Mesendoderm (in vitro differentiated cells): ENCODE measurements at regions not wholly inside any gene's neighbourhood (a gene's known extent, or its start where the extent isn't known, plus 50 kb on each side); places are given as distances from the start of the nearest gene placed in this dataset.

Experiments used
- DNase-seq: peaks from one replicate; pipeline ENCODE4 v3.0.0; 2013
- H2AK5ac ChIP-seq: 2 replicates; pipeline ENCODE4 v1.6.1; 2013; ENCODE audit warnings: low read length, inconsistent platforms
- H2BK120ac ChIP-seq: 2 replicates; pipeline ENCODE4 v1.6.1; 2013; ENCODE audit warnings: low read depth, mild to moderate bottlenecking, low read length, moderate library complexity, mixed read lengths
- H2BK15ac ChIP-seq: replicated peaks from 2 replicates; pipeline ENCODE4 v1.6.1; 2013; ENCODE audit warnings: low read depth, mild to moderate bottlenecking, moderate library complexity
- H2BK5ac ChIP-seq: 2 replicates; pipeline ENCODE4 v1.6.1; 2013; ENCODE audit warnings: low read length, inconsistent platforms
- H3K18ac ChIP-seq: 2 replicates; pipeline ENCODE4 v1.6.1; 2013; ENCODE audit warnings: mild to moderate bottlenecking, low read length, mixed read lengths
- H3K23ac ChIP-seq: one replicate; pipeline ENCODE4 v1.6.1; 2013; ENCODE audit warnings: low read length
- H3K27ac ChIP-seq: 2 replicates; pipeline ENCODE4 v1.5.1; 2013; ENCODE audit warnings: low read depth, mild to moderate bottlenecking, inconsistent platforms, low read length, moderate library complexity
- H3K27me3 ChIP-seq: 2 replicates; pipeline ENCODE4 v1.6.1; 2013; ENCODE audit warnings: low read length, control low read depth, mild to moderate bottlenecking, inconsistent platforms; ENCODE audit not compliant: insufficient read depth, poor library complexity
- H3K36me3 ChIP-seq: 2 replicates; pipeline ENCODE4 v1.6.1; 2013; ENCODE audit warnings: low read length, inconsistent platforms; ENCODE audit not compliant: control insufficient read depth, insufficient read depth
- H3K4ac ChIP-seq: one replicate; pipeline ENCODE4 v1.6.1; 2013; ENCODE audit warnings: low read depth, mild to moderate bottlenecking, low read length, moderate library complexity
- H3K4me1 ChIP-seq: 2 replicates; pipeline ENCODE4 v1.6.1; 2013; ENCODE audit warnings: low read depth, low read length, inconsistent platforms; ENCODE audit not compliant: control insufficient read depth
- H3K4me2 ChIP-seq: 2 replicates; pipeline ENCODE4 v1.6.1; 2013; ENCODE audit warnings: low read length
- H3K4me3 ChIP-seq: 2 replicates; pipeline ENCODE4 v1.5.1; 2013; ENCODE audit warnings: mild to moderate bottlenecking, low read length
- H3K56ac ChIP-seq: one replicate; pipeline ENCODE4 v1.6.1; 2013; ENCODE audit warnings: low read length
- H3K79me1 ChIP-seq: 2 replicates; pipeline ENCODE4 v1.6.1; 2013; ENCODE audit warnings: low read length, inconsistent platforms
- H3K79me2 ChIP-seq: 2 replicates; pipeline ENCODE4 v1.6.1; 2013; ENCODE audit warnings: mild to moderate bottlenecking, low read length; ENCODE audit not compliant: control insufficient read depth, insufficient read depth
- H3K9ac ChIP-seq: 2 replicates; pipeline ENCODE4 v1.6.1; 2013; ENCODE audit warnings: low read length, inconsistent platforms
- H4K5ac ChIP-seq: one replicate; pipeline ENCODE4 v1.6.1; 2013; ENCODE audit warnings: low read length
- H4K8ac ChIP-seq: one replicate; pipeline ENCODE4 v1.6.1; 2013; ENCODE audit warnings: low read depth, mild to moderate bottlenecking, control low read depth, low read length, moderate library complexity
- WGBS: extraction: QIAGEN DNeasy Blood & Tissue Kit; methylation state at CpG from one replicate; pipeline ENCODE4 v1.1.7; 2013; ENCODE audit warnings: low lambda C conversion rate, missing lambda C conversion rate; ENCODE audit not compliant: insufficient coverage; ENCODE audit errors: extremely low coverage; 5-methylcytosine and 5-hydroxymethylcytosine counted together

DNA sequence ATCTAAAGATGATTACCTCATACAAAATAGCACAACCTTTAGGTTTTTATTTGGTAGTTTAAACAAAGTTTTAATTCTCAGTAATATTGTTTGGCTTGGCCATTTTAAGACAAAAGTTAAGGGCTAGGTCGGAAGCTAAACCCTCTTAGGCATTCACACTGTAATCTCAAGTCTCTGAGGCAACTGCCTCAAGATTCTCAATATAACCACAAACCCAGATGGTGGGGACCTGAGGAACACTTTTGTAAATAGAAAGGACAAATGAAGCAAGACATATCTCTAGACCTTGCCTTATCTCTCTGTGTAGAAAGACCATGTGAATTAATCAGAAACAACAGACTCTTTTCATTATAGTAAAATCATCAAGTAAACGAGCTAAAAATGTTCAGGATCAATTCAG, 500.2 kb upstream of the CDH6 start:
- H3K18ac ChIP-seq, result no peak overlapping the region
- no peak for DNase-seq
- H3K4me2 ChIP-seq, result no peak overlapping the region
- H3K27me3 ChIP-seq, result no peaks in the 10 kb centered on the region
- no peak overlapping the region for H3K56ac ChIP-seq
- H2AK5ac ChIP-seq, result no peak overlapping the region
- H3K4me1 ChIP-seq, result no peaks in the 10 kb centered on the region
- H3K23ac ChIP-seq, result no peak overlapping the region
- no peak overlapping the region for H3K27ac ChIP-seq
- H3K4ac ChIP-seq, result no peak overlapping the region
- H4K5ac ChIP-seq, result no peak overlapping the region
- no peaks in the 10 kb centered on the region for H3K36me3 ChIP-seq
- WGBS, result no CpG with 5 or more reads among the region's 2 CpGs
- no peak overlapping the region for H2BK5ac ChIP-seq
- H2BK15ac ChIP-seq, result no peak overlapping the region
- H2BK120ac ChIP-seq, result no peak overlapping the region
- H4K8ac ChIP-seq, result no peak overlapping the region
- H3K79me1 ChIP-seq, result no peaks in the 10 kb centered on the region
- H3K79me2 ChIP-seq, result no peaks in the 10 kb centered on the region
- H3K9ac ChIP-seq, result no peak overlapping the region
- H3K4me3 ChIP-seq, result no peak overlapping the region

DNA sequence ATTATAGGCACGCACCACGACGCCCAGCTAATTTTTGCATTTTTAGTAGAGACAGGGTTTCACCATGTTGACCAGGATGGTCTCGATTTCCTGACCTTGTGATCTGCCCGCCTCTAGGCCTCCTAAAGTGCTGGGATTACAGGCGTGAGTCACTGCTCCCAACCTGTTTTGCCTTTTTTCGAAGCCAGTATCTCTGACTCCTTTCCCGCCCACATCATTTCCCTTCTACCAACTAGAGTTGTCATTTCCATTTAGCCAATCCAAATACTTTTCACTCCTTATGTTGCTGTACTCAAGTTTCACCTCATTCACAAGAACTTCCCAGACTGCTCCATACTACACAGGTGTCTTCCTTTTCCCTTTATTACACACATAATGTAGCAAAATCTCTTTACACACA, 502.6 kb upstream of the CDH6 start:
- H3K9ac ChIP-seq, result no peak overlapping the region
- no peak overlapping the region for H2BK15ac ChIP-seq
- H3K27ac ChIP-seq, result no peak overlapping the region
- no peaks in the 10 kb centered on the region for H3K27me3 ChIP-seq
- no peak overlapping the region for H3K18ac ChIP-seq
- H3K36me3 ChIP-seq, result no peaks in the 10 kb centered on the region
- H3K79me2 ChIP-seq, result no peaks in the 10 kb centered on the region
- WGBS, result no CpG with 5 or more reads among the region's 8 CpGs
- H3K4me1 ChIP-seq, result no peaks in the 10 kb centered on the region
- H3K79me1 ChIP-seq, result no peaks in the 10 kb centered on the region
- H2BK5ac ChIP-seq, result no peak overlapping the region
- H2AK5ac ChIP-seq, result no peak overlapping the region
- no peak overlapping the region for H3K56ac ChIP-seq
- no peak overlapping the region for H3K4ac ChIP-seq
- H4K5ac ChIP-seq, result no peak overlapping the region
- H4K8ac ChIP-seq, result no peak overlapping the region
- no peak overlapping the region for H3K4me2 ChIP-seq
- DNase-seq, result no peak
- no peak overlapping the region for H3K23ac ChIP-seq
- H2BK120ac ChIP-seq, result no peak overlapping the region
- no peak overlapping the region for H3K4me3 ChIP-seq

DNA sequence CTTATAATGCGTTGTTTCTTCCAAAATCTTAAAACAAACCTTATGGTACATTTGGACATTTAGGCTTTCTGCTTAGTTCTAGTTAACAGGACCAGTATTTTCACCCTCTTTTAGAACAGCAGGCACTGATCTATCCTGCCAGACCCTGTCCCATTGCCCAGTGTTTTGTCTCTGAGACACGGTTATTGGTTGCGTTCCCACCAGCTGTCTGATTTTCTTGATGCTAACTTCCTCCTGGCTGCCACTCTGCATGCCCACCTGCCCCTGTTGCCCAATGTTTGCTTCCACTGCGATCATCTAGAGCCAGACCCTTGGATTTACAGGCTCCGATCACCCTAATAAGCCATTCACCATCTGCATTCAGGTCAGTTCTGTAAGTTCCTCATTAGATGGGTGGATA, 506.0 kb upstream of the CDH6 start:
- H3K27ac ChIP-seq, result no peak overlapping the region
- H3K56ac ChIP-seq, result no peak overlapping the region
- H3K27me3 ChIP-seq, result no peaks in the 10 kb centered on the region
- no peak overlapping the region for H3K18ac ChIP-seq
- no peak overlapping the region for H4K8ac ChIP-seq
- H4K5ac ChIP-seq, result no peak overlapping the region
- no peaks in the 10 kb centered on the region for H3K36me3 ChIP-seq
- H3K4me1 ChIP-seq, result no peaks in the 10 kb centered on the region
- no peak overlapping the region for H2BK5ac ChIP-seq
- no CpG with 5 or more reads among the region's 5 CpGs for WGBS
- H3K4ac ChIP-seq, result no peak overlapping the region
- no peaks in the 10 kb centered on the region for H3K79me2 ChIP-seq
- no peak overlapping the region for H3K9ac ChIP-seq
- H2BK120ac ChIP-seq, result no peak overlapping the region
- no peak overlapping the region for H3K4me3 ChIP-seq
- H3K23ac ChIP-seq, result no peak overlapping the region
- no peak overlapping the region for H3K4me2 ChIP-seq
- H2AK5ac ChIP-seq, result no peak overlapping the region
- no peak overlapping the region for H2BK15ac ChIP-seq
- no peaks in the 10 kb centered on the region for H3K79me1 ChIP-seq
- DNase-seq, result no peak

DNA sequence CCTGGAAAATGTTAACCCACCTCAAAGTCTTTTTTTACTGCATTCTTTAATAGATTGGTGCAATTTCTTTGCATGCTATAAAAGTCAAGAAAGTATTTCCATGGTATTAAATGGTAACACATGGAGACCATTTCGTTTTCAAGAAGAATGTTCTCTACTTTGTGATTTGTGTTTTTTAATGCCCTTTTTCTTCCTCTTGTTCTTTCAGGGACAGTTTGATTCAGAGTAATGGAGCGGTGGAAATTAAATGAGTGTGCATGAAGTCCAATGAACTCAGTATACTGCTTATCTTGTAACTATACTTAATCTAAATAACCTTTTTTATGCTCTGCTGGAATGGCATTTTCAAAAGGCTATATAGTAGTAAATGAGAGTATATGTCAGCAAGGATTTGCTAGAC, 507.0 kb upstream of the CDH6 start:
- Histone ChIP-seq H3K36me3 (no peaks in the 10 kb centered on the region), H3K79me2 (no peaks in the 10 kb centered on the region), H2BK120ac (no peak overlapping the region), H3K27me3 (no peaks in the 10 kb centered on the region), H3K4me1 (no peaks in the 10 kb centered on the region), H3K23ac (no peak overlapping the region), H4K5ac (no peak overlapping the region), H4K8ac (no peak overlapping the region), H2BK15ac (no peak overlapping the region), H3K9ac (no peak overlapping the region), H3K27ac (no peak overlapping the region), H3K18ac (no peak overlapping the region), H3K4me2 (no peak overlapping the region), H3K4me3 (no peak overlapping the region), H3K4ac (no peak overlapping the region), H3K79me1 (no peaks in the 10 kb centered on the region), H2AK5ac (no peak overlapping the region), H3K56ac (no peak overlapping the region), H2BK5ac (no peak overlapping the region)
- no peak for DNase-seq
- WGBS, result no CpG with 5 or more reads among the region's 2 CpGs

DNA sequence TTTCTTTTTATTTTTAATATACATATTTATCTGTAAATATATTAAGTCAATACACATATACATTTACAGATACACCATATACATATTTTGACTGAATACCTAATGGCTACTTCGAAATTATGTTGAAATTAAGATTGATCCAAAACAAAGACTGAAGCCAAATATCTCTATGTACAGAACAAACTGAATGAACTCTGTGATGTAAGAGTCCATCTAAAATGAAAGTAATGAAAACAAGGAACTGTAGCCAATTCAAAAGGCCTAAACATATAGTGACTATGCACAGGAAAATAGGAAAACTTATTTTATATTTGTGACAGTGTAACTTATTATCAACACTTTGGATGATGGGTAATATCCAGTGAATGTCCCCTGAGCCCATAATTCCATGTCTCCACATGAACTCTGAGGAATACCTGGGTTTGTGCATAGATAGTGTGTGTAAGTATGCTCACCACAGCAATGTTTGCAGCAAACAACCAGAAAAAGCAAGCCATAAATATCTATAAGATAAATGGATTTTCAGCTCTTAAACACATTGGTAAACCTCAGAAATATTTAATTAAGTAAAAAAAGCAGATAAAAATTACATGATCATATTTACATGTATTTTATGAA, 517.2 kb upstream of the CDH6 start:
- Histone ChIP-seq H3K27ac (no peak overlapping the region), H2BK15ac (no peak overlapping the region), H3K79me1 (no peaks in the 10 kb centered on the region), H3K79me2 (no peaks in the 10 kb centered on the region), H3K23ac (no peak overlapping the region), H3K56ac (no peak overlapping the region), H3K18ac (no peak overlapping the region), H3K4me1 (no peaks in the 10 kb centered on the region), H2BK120ac (no peak overlapping the region), H3K4me2 (no peak overlapping the region), H3K4me3 (no peak overlapping the region), H3K4ac (no peak overlapping the region), H4K5ac (no peak overlapping the region), H2AK5ac (no peak overlapping the region), H3K27me3 (no peaks in the 10 kb centered on the region), H2BK5ac (no peak overlapping the region), H3K36me3 (no peaks in the 10 kb centered on the region), H3K9ac (no peak overlapping the region), H4K8ac (no peak overlapping the region)
- no peak for DNase-seq
- no CpG with 5 or more reads among the region's 1 CpG for WGBS

DNA sequence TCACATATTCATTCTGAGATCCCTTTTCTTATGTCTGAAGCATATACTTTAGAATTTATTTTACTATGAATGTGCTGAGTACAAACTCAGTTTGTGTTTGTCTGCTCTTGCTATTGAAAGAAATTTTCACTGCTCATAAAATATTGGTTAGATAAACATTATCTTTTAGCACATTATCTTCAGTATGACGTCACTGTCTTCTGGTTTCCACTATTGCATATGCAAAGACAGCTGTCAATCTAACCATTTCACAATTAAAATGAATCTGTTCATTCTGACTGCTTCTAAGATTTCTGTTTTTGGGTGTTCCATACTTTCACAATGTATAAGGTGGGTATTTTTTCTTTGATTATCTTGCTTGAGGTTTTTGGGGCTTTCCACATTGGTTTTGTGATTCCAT, 526.2 kb upstream of the CDH6 start:
- H4K8ac ChIP-seq, result no peak overlapping the region
- no CpG with 5 or more reads among the region's 1 CpG for WGBS
- H3K9ac ChIP-seq, result no peak overlapping the region
- H3K79me2 ChIP-seq, result no peaks in the 10 kb centered on the region
- no peak overlapping the region for H3K56ac ChIP-seq
- no peak overlapping the region for H2BK5ac ChIP-seq
- H3K4ac ChIP-seq, result no peak overlapping the region
- H3K27me3 ChIP-seq, result no peaks in the 10 kb centered on the region
- no peak overlapping the region for H4K5ac ChIP-seq
- DNase-seq, result no peak
- no peak overlapping the region for H3K23ac ChIP-seq
- no peak overlapping the region for H3K4me3 ChIP-seq
- no peak overlapping the region for H3K4me2 ChIP-seq
- no peak overlapping the region for H2BK15ac ChIP-seq
- no peak overlapping the region for H2AK5ac ChIP-seq
- no peak overlapping the region for H3K27ac ChIP-seq
- H3K79me1 ChIP-seq, result no peaks in the 10 kb centered on the region
- H3K4me1 ChIP-seq, result no peaks in the 10 kb centered on the region
- no peaks in the 10 kb centered on the region for H3K36me3 ChIP-seq
- H2BK120ac ChIP-seq, result no peak overlapping the region
- H3K18ac ChIP-seq, result no peak overlapping the region
